CD4-positive, alpha-beta T cell treated with Interleukin-21 for 1 hour (primary cell): ENCODE measurements at regions not wholly inside any gene's neighbourhood (a gene's known extent, or its start where the extent isn't known, plus 50 kb on each side); places are given as distances from the start of the nearest gene placed in this dataset.

Experiments
- DNase-seq: peaks from one replicate; pipeline ENCODE4 v3.0.0-alpha.2; 2020

GRCh38 chr7:155901176-155901575, 88.9 kb upstream of the SHH start:
- DNase-seq = no peak

GRCh38 chr7:155899596-155899995, 87.3 kb upstream of the SHH start:
- DNase-seq = no peak

GRCh38 chr7:155897758-155898386, 85.6 kb upstream of the SHH start:
- no peak for DNase-seq

GRCh38 chr7:155896531-155897263, 84.4 kb upstream of the SHH start:
- DNase-seq = no peak

- DNase-seq = no peak
Measured at GRCh38 chr7:155893664-155894063, 81.4 kb upstream of the SHH start.

GRCh38 chr7:155893176-155893575, 80.9 kb upstream of the SHH start:
- no peak for DNase-seq

- DNase-seq = no peak
Measured at GRCh38 chr7:155889636-155890511, 77.6 kb upstream of the SHH start.

- no peak for DNase-seq
Measured at GRCh38 chr7:155887174-155887525, 74.9 kb upstream of the SHH start.

- DNase-seq = no peak
Measured at GRCh38 chr7:155886391-155887173, 74.3 kb upstream of the SHH start.

- DNase-seq = no peak
Measured at GRCh38 chr7:155885167-155886155, 73.2 kb upstream of the SHH start.

- no peak for DNase-seq
Measured at GRCh38 chr7:155884225-155885166, 72.2 kb upstream of the SHH start.

GRCh38 chr7:155883491-155884224, 71.4 kb upstream of the SHH start:
- no peak for DNase-seq

GRCh38 chr7:155882596-155882995, 70.3 kb upstream of the SHH start:
- DNase-seq = no peak

- DNase-seq = no peak
Measured at GRCh38 chr7:155881471-155882350, 69.4 kb upstream of the SHH start.

- DNase-seq = no peak
Measured at GRCh38 chr7:155880721-155881120, 68.5 kb upstream of the SHH start.

- no peak for DNase-seq
Measured at GRCh38 chr7:155879592-155879991, 67.3 kb upstream of the SHH start.

- no peak for DNase-seq
Measured at GRCh38 chr7:155878674-155879073, 66.4 kb upstream of the SHH start.

GRCh38 chr7:155878250-155878649, 66.0 kb upstream of the SHH start:
- DNase-seq = no peak

- DNase-seq = no peak
Measured at GRCh38 chr7:155877167-155877566, 64.9 kb upstream of the SHH start.
